Prostate gland (tissue), 2 donors: ENCODE measurements at regions not wholly inside any gene's neighbourhood (a gene's known extent, or its start where the extent isn't known, plus 50 kb on each side); places are given as distances from the start of the nearest gene placed in this dataset.
A peak's percentile ranks its signal among the peaks of the same experiment; 100 is the strongest.

Source experiments
- DNase-seq: peaks from one replicate; pipeline ENCODE4 v3.0.0-alpha.2; 2019; ENCODE audit warnings: low spot score
- H3K27ac ChIP-seq, 2 donors: fragments of 200-600 bp; sonication (generic); 2 replicates each; pipeline ENCODE4 v1.5.1; 2017 to 2019
- H3K27me3 ChIP-seq: fragments of 200-600 bp; sonication (generic); replicated peaks from 2 replicates; pipeline ENCODE4 v1.5.1; 2019; ENCODE audit not compliant: insufficient read depth
- H3K36me3 ChIP-seq, 2 donors: fragments of 200-600 bp; sonication (generic); 1 replicate in 1 of 2; 2 replicates in 1 of 2; pipeline versions ENCODE4 v1.5.1 to v1.8.1; 2017 to 2019
- H3K4me1 ChIP-seq: fragments of 200-600 bp; sonication (generic); replicated peaks from 2 replicates; pipeline ENCODE4 v1.5.1; 2019
- H3K4me3 ChIP-seq, 2 donors: fragments of 200-600 bp; sonication (generic); 2 replicates each; pipeline ENCODE4 v1.5.1; 2017 to 2019
- H3K9me3 ChIP-seq: fragments of 200-600 bp; sonication (generic); 2 replicates; pipeline ENCODE4 v1.5.1; 2017
- POLR2A ChIP-seq: fragments of 450-650 bp; IDR thresholded peaks from one replicate; pipeline ENCODE4 v1.6.1; 2016; ENCODE audit warnings: antibody characterized with exemption, mild to moderate bottlenecking
- POLR2AphosphoS5 ChIP-seq: sonication (generic); formaldehyde crosslinking; IDR thresholded peaks from one replicate; pipeline ENCODE4 v1.6.1; 2017; ENCODE audit warnings: antibody characterized with exemption
- WGBS: methylation state at CpG from one replicate; pipeline ENCODE4 v1.1.5; 2018; 5-methylcytosine and 5-hydroxymethylcytosine counted together
- intact Hi-C: fragments of 100-400 bp; cut with DNase I; formaldehyde crosslinking; loops from one replicate; pipeline ENCODE4 v1.14.2; 2022
- TF ChIP-seq, protein P1 (sequence below), 4 experiments: fragments of 200-600 bp in 2 of 4; fragments of 450-650 bp in 2 of 4; sonication (generic) in 2 of 4; IDR thresholded peaks; 1 replicate in 3 of 4; 2 replicates in 1 of 4; pipeline ENCODE4 v1.5.1; 2016 to 2019; ENCODE audit warnings: antibody characterized with exemption in 4 of 4, mild to moderate bottlenecking in 2 of 4, moderate library complexity in 2 of 4

DNA sequence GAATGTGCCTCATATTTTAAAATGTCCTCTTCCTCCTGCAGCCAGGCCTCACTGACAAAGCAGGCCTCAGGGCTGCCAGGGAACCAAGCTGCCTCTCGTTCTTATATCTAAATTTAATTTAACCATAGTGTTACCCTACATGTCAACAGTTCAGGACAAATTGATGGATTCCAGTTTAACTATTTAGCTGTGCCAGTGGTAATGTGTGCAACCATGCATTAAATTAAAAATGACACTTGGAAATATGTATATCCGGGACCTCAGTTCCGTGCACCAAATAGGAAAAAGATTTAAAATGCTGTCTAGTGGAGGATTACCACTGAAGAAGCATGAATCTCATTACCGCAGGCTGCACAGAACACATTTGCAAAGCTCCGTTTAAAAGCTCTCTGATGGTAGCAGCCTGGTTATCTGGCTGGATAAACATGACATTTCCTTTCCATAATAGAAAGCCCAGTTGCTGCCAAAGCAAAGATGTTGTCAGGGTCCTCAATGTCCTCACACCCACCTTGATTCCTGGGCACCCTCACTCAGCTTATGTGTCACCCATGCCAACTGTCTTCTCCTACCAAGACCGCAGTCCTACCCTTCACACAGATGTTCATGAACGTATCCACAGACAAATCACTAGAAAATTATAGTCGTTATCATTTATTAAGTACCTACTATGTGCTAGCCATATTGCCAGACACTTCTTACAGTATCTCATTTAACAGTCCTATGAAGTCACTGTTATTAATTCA lies 73.3 kb upstream of the FRMD4A start:
- no peak for TF ChIP-seq POLR2A
- TF ChIP-seq, protein P1, sequence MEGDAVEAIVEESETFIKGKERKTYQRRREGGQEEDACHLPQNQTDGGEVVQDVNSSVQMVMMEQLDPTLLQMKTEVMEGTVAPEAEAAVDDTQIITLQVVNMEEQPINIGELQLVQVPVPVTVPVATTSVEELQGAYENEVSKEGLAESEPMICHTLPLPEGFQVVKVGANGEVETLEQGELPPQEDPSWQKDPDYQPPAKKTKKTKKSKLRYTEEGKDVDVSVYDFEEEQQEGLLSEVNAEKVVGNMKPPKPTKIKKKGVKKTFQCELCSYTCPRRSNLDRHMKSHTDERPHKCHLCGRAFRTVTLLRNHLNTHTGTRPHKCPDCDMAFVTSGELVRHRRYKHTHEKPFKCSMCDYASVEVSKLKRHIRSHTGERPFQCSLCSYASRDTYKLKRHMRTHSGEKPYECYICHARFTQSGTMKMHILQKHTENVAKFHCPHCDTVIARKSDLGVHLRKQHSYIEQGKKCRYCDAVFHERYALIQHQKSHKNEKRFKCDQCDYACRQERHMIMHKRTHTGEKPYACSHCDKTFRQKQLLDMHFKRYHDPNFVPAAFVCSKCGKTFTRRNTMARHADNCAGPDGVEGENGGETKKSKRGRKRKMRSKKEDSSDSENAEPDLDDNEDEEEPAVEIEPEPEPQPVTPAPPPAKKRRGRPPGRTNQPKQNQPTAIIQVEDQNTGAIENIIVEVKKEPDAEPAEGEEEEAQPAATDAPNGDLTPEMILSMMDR (IDR thresholded peaks at IDR 0.05) = no peak
- no peak for TF ChIP-seq POLR2AphosphoS5
- no peak overlapping the region for H3K4me3 ChIP-seq
- no peaks in the 10 kb centered on the region for H3K4me1 ChIP-seq
- intact Hi-C loops = no loop called here
- DNase-seq = no peak
- no peaks in the 10 kb centered on the region for H3K36me3 ChIP-seq
- no peak overlapping the region for H3K27ac ChIP-seq
- WGBS = 91% methylated on average over 8 of the region's 8 CpGs
- no peaks in the 10 kb centered on the region for H3K27me3 ChIP-seq
- H3K9me3 ChIP-seq = no peaks in the 10 kb centered on the region

DNA sequence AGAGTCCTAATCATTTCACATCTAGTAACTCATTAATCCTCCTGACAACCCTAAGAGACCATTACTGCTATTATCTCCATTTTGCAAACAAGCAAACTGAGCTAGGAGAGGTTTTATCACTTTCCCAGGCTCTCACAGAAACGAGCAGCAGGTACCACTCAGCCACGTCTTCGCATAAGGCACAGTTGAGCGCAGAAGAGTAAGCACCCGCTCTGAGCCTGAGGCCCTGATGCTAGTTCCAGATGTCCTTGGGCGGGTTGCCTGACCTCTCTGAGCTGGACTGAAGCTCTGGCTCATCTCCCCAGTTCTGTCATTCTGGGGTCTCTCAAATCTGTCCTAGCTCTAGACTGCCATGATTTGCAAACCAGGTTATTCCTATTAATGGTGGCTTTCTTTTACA lies 72.6 kb upstream of the FRMD4A start:
- TF ChIP-seq POLR2A = no peak
- TF ChIP-seq, protein P1 (IDR thresholded peaks at IDR 0.05) = no peak
- no peak for DNase-seq
- 74% methylated on average over 6 of the region's 6 CpGs for WGBS
- Histone ChIP-seq H3K27me3 (no peaks in the 10 kb centered on the region), H3K36me3 (no peaks in the 10 kb centered on the region), H3K4me3 (no peak overlapping the region), H3K4me1 (no peaks in the 10 kb centered on the region), H3K9me3 (no peaks in the 10 kb centered on the region), H3K27ac (no peak overlapping the region)
- intact Hi-C loops = no loop called here

DNA sequence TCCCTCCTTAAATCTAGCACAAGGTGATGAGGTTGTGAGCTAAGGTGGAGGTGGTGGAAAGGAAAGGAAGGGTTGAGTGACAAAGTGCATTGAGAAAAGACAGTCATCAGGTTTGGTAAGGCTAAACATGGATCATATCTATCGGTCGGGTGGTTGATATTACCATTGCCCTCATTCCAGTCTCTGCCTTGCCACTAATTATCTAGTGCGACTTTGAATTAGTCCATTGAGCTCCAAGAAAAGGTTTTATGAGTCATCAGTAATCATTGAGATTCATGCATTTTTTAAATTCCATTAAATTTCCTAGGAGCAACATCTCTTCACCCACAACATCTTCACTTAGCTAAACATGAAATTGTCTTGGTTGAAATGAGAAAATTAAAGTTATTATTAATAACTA lies 68.9 kb upstream of the FRMD4A start:
- H3K27me3 ChIP-seq = no peaks in the 10 kb centered on the region
- no peak overlapping the region for H3K4me3 ChIP-seq
- TF ChIP-seq POLR2AphosphoS5 (no peak), POLR2A (no peak)
- TF ChIP-seq, protein P1 (IDR thresholded peaks at IDR 0.05) = no peak
- no peak overlapping the region for H3K27ac ChIP-seq
- no peaks in the 10 kb centered on the region for H3K4me1 ChIP-seq
- no peak for DNase-seq
- H3K36me3 ChIP-seq = no peaks in the 10 kb centered on the region
- 94% methylated on average over 3 of the region's 3 CpGs for WGBS
- intact Hi-C loops = no loop called here
- no peaks in the 10 kb centered on the region for H3K9me3 ChIP-seq

DNA sequence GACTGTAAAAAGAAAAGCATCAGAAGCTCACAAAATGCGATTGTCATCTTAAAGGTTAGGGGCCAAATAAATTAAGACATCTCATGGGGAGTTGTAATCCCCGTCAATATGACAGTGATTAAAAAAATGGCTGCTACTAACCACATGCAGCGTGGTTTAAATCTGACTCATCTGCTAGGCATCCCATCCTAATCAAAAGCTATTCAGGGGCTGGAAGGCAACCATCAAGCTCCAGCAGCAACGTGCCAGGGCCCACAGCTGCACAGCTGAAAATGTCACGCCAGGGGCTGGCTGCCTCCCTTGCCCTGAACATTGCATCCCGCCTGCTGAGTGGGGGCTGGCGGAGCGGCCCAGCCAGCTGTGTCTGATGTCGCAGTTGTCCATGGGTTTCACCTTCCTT lies 66.3 kb upstream of the FRMD4A start:
- Histone ChIP-seq H3K4me1 (no peaks in the 10 kb centered on the region), H3K36me3 (no peaks in the 10 kb centered on the region), H3K27ac (no peak overlapping the region), H3K27me3 (no peaks in the 10 kb centered on the region), H3K9me3 (no peaks in the 10 kb centered on the region), H3K4me3 (no peak overlapping the region)
- DNase-seq = no peak
- intact Hi-C loops = no loop called here
- 56% methylated on average over 9 of the region's 9 CpGs for WGBS
- TF ChIP-seq, protein P1 (IDR thresholded peaks at IDR 0.05) = no peak
- TF ChIP-seq POLR2A = no peak
- no peak for TF ChIP-seq POLR2AphosphoS5

DNA sequence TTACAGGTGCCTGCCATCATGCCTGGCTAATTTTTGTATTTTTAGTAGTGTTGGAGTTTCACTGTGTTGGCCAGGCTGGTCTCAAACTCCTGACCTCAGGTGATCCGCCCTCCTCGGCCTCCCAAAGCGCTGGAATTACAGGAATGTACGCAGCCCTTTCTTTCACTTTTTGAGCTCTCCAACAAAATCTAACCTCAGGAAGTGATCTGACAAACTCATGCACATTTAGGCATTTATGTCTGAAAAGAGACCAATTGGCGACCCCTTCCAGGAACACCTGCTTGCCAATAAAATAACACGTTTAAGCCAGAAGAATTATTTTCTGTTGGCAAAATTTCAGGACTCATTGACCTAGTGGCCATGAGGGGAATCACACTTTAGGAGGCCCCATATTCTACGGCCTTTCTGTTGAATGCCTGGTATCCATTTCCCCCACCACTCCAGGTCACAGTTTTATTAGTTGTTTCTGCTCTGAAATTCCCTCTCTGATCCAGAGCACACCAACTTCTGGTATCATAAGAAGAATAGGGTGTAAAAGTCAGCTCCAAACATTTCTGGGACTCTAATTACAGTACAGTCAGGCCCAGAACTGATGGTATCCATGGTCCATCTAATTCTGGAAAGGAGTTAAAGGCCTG lies 65.8 kb upstream of the FRMD4A start:
- no peak for TF ChIP-seq POLR2AphosphoS5
- TF ChIP-seq, protein P1 (IDR thresholded peaks at IDR 0.05) = peak in 1 of 4 experiments; percentile 34
- no peak for DNase-seq
- intact Hi-C loops = no loop called here
- no peaks in the 10 kb centered on the region for H3K9me3 ChIP-seq
- H3K4me3 ChIP-seq = no peak overlapping the region
- H3K36me3 ChIP-seq = no peaks in the 10 kb centered on the region
- H3K27ac ChIP-seq = no peak overlapping the region
- no peaks in the 10 kb centered on the region for H3K4me1 ChIP-seq
- 67% methylated on average over 7 of the region's 7 CpGs for WGBS
- H3K27me3 ChIP-seq = no peaks in the 10 kb centered on the region
